ENCODE measurements at regions not wholly inside any gene's neighbourhood (a gene's known extent, or its start where the extent isn't known, plus 50 kb on each side); places are given as distances from the start of the nearest gene placed in this dataset.
A peak's percentile ranks its signal among the peaks of the same experiment; 100 is the strongest.
"Not testable (repeated sequence)": the region's sequence is repeated elsewhere in the genome, so short reads cannot be mapped to it uniquely, and the experiment has no call there.

DNA sequence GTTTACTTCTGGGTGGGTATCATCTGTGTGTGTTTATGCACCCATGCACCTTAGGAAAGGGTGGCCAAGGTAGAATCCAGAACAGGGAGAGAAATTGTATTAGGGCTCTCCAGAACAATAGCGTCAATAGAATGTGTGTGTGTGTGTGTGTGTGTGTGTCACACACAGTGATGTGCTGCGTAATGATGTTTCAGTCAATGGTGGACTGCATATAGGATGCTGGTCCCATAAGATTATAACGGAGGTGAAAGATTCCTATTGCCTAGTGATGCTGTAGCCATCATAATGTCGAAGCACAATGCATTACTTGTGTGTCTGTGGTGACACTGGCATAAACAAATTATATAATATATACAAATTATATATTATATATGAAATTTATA, 69.3 kb upstream of the PRR23C start:
- no peak overlapping the region for H3K4me3 ChIP-seq
- ATAC-seq (peak; percentile 21), DNase-seq (no peak)
- no peak overlapping the region for H3K27ac ChIP-seq
- WGBS, 2 donors = 90 to 95% methylated on average over 4 of the region's 4 CpGs
- H3K27me3 ChIP-seq = no peaks in the 10 kb centered on the region
- H3K36me3 ChIP-seq (replicated peaks in 1 of 2; ENCODE audit: insufficient read depth in 1 of 2, low read depth in 2 of 2) = no peaks in the 10 kb centered on the region
- intact Hi-C loops (cut with DNase I) = no loop called here
- no peaks in the 10 kb centered on the region for H3K9me3 ChIP-seq
- no peak for TF ChIP-seq POLR2A (IDR thresholded peaks at IDR 0.05)
- H3K4me1 ChIP-seq = peaks cover 5% of the 10 kb centered on the region

DNA sequence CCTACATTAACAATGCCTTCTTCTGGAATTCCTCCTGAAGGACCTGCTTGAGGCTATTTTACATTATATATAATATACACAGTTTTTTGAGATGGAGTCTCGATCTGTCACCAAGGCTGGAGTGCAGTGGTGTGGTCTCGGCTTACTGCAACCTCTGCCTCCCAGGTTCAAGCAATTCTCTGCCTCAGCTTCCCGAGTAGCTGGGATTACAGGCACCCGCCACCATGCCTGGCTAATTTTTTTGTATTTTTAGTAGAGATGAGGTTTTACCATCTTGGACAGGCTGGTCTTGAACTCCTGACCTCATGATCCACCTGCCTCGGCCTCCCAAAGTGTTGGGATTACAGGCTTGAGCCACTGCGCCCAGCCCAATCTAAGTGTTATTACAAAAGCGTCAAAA, 71.9 kb upstream of the PRR23C start:
- 94 to 96% methylated on average over 7 of the region's 7 CpGs for WGBS, 2 donors
- ATAC-seq; H3K4me3 ChIP-seq; H3K27ac ChIP-seq; H3K36me3 ChIP-seq (replicated peaks in 1 of 2; ENCODE audit: insufficient read depth in 1 of 2, low read depth in 2 of 2); H3K9me3 ChIP-seq; intact Hi-C loops (cut with DNase I); H3K27me3 ChIP-seq; DNase-seq: not testable (repeated sequence)
- H3K4me1 ChIP-seq = peaks cover 24% of the 10 kb centered on the region

DNA sequence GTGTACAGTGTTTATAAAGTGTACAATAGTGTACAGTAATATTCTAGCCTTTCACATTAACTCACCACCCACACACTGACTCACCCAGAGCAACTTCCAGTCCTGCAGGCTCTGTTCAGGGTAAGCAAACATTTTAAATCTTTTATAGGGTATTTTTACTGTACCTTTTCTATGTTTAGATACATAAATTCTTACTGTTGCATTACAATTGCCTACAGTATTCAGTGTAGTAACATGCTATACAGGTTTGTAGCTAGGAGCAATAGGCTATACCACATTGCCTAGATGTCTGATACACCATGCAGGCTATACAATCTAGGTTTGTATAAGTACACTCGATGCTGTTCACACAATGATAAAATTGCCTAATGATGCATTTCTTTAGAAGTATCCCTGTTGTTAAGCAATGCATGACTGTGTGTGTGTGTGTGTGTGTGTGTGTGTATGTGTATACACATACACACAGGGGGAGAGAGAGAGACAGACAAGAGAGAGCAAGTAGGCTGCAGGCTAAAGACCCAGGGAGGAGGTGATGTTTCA, 72.5 kb upstream of the PRR23C start:
- no peaks in the 10 kb centered on the region for H3K36me3 ChIP-seq (replicated peaks in 1 of 2; ENCODE audit: insufficient read depth in 1 of 2, low read depth in 2 of 2)
- H3K27ac ChIP-seq = no peak overlapping the region
- TF ChIP-seq, protein P1, sequence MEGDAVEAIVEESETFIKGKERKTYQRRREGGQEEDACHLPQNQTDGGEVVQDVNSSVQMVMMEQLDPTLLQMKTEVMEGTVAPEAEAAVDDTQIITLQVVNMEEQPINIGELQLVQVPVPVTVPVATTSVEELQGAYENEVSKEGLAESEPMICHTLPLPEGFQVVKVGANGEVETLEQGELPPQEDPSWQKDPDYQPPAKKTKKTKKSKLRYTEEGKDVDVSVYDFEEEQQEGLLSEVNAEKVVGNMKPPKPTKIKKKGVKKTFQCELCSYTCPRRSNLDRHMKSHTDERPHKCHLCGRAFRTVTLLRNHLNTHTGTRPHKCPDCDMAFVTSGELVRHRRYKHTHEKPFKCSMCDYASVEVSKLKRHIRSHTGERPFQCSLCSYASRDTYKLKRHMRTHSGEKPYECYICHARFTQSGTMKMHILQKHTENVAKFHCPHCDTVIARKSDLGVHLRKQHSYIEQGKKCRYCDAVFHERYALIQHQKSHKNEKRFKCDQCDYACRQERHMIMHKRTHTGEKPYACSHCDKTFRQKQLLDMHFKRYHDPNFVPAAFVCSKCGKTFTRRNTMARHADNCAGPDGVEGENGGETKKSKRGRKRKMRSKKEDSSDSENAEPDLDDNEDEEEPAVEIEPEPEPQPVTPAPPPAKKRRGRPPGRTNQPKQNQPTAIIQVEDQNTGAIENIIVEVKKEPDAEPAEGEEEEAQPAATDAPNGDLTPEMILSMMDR (IDR thresholded peaks at IDR 0.05) = no peak
- TF ChIP-seq POLR2A (IDR thresholded peaks at IDR 0.05) = no peak
- H3K27me3 ChIP-seq = no peaks in the 10 kb centered on the region
- WGBS, 2 donors = 60 to 80% methylated on average over 1 of the region's 1 CpG
- H3K9me3 ChIP-seq = no peaks in the 10 kb centered on the region
- peaks cover 25% of the 10 kb centered on the region for H3K4me1 ChIP-seq
- ATAC-seq = no peak
- DNase-seq = no peak
- intact Hi-C loops (cut with DNase I) = no loop called here
- no peak overlapping the region for H3K4me3 ChIP-seq

DNA sequence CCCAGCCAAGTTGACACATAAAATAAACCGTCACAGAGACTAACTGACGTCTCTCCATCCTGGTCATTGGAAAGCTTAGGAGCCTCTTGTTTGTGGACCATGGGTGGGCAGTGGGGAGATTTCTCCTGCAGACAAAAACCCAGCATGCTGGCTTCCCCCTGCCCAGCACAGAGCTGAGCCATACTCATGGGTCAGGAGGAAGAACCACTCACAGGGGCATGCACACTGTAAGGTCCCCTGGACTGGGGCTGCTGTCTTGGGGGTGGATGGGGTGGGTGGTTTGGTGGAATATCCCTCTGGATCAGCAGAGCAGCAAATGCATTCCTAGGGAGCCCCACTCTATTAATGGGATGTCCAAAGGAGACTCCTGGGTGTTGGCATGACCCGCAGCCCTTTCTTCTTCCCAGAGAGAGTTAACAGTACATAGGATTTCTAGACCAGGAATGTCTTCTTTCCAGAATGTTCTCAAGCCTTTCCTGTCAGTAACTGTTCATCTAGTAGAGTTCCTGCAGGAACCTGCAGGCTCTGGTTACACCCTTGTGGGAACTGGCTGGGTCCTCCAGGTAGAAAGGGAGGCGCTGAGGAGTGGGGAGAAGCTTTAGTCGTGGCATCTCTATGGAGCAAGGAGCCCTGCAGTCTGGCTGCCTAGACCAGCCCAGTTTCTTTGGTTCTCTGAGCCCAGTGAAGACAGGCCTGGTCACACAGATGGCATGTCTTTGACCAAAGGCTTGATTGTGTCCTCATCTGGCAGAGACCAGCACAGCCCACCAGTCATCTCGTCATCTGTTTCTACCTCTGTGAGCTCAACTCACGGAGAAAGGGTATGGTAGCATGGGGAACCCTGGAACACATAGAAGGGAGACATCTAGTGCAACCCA, 73.4 kb upstream of the PRR23C start:
- TF ChIP-seq, protein P1 (IDR thresholded peaks at IDR 0.05) = no peak
- TF ChIP-seq POLR2A (IDR thresholded peaks at IDR 0.05) = no peak
- H3K9me3 ChIP-seq = no peaks in the 10 kb centered on the region
- H3K4me1 ChIP-seq = peaks cover 25% of the 10 kb centered on the region
- no peak for DNase-seq
- no peaks in the 10 kb centered on the region for H3K27me3 ChIP-seq
- no peak overlapping the region for H3K27ac ChIP-seq
- intact Hi-C loops (cut with DNase I) = no loop called here
- 75 to 93% methylated on average over 4 to 7 of the region's 7 CpGs for WGBS, 2 donors
- no peak for ATAC-seq
- no peak overlapping the region for H3K4me3 ChIP-seq
- H3K36me3 ChIP-seq (replicated peaks in 1 of 2; ENCODE audit: insufficient read depth in 1 of 2, low read depth in 2 of 2) = no peaks in the 10 kb centered on the region

DNA sequence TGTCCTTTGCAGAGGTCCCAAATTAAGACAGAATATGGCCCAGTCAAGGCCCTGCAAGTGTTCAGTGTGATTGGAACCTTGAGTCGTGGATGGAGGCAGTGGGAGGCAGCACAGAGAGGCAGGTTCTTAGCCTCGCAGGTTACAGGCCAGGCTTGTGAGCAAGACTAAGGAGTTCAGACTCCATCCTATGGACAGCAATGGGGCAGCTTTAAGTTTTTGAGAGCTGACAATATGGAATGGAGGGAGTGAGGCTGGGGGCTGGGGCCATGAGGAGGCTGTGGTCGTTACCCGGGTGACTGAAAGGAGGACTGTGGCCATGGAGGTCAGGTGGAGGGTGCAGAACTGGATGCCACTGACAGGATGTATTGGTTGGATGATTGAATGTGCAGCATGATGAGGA, 74.1 kb upstream of the PRR23C start:
- DNase-seq = no peak
- Histone ChIP-seq H3K4me1 (peaks cover 25% of the 10 kb centered on the region), H3K27ac (no peak overlapping the region), H3K36me3 (replicated peaks in 1 of 2; ENCODE audit: insufficient read depth in 1 of 2, low read depth in 2 of 2) (no peaks in the 10 kb centered on the region), H3K9me3 (no peaks in the 10 kb centered on the region), H3K4me3 (no peak overlapping the region), H3K27me3 (no peaks in the 10 kb centered on the region)
- intact Hi-C loops (cut with DNase I) = no loop called here
- no peak for ATAC-seq
- WGBS, 2 donors = 93 to 94% methylated on average over 4 of the region's 4 CpGs
- TF ChIP-seq, protein P1 (IDR thresholded peaks at IDR 0.05) = no peak
